ENCODE measurements at regions not wholly inside any gene's neighbourhood (a gene's known extent, or its start where the extent isn't known, plus 50 kb on each side); places are given as distances from the start of the nearest gene placed in this dataset.

DNA sequence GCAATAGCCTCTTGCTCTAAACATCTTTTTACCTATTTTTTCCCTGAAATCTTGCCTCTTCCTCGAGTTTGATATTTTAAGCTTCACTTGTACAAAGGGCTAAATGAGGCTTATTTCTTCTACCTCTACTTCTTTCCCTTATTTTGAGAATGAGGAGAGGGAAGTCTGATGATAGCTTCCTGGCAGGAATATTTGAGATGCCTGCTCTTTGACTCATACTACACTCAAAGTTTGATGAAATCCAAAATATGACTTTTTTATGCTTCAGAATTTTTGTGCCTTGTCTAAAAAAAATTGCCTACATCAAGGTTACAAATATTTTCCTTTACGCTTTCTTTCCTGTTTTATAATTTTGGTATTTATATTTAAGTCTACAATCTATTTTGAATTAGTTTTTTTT is 624.4 kb upstream of the PLXNA2 start:
- no peaks in the 10 kb centered on the region for H3K4me1 ChIP-seq
- no peak overlapping the region for H3K4me3 ChIP-seq
- no peaks in the 10 kb centered on the region for H3K27me3 ChIP-seq
- no peaks in the 10 kb centered on the region for H3K36me3 ChIP-seq
- H3K27ac ChIP-seq, result no peak overlapping the region
- ATAC-seq (no peak), DNase-seq (no peak)
- 36 to 79% methylated on average over 2 of the region's 2 CpGs for WGBS, 2 donors
- intact Hi-C loops (cut with DNase I), result no loop called here
- peaks cover 0 to 18% (median 4%) of the 10 kb centered on the region in 11 donors for H3K9me3 ChIP-seq
- TF ChIP-seq, protein P1, sequence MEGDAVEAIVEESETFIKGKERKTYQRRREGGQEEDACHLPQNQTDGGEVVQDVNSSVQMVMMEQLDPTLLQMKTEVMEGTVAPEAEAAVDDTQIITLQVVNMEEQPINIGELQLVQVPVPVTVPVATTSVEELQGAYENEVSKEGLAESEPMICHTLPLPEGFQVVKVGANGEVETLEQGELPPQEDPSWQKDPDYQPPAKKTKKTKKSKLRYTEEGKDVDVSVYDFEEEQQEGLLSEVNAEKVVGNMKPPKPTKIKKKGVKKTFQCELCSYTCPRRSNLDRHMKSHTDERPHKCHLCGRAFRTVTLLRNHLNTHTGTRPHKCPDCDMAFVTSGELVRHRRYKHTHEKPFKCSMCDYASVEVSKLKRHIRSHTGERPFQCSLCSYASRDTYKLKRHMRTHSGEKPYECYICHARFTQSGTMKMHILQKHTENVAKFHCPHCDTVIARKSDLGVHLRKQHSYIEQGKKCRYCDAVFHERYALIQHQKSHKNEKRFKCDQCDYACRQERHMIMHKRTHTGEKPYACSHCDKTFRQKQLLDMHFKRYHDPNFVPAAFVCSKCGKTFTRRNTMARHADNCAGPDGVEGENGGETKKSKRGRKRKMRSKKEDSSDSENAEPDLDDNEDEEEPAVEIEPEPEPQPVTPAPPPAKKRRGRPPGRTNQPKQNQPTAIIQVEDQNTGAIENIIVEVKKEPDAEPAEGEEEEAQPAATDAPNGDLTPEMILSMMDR (IDR thresholded peaks at IDR 0.05), result no peak

DNA sequence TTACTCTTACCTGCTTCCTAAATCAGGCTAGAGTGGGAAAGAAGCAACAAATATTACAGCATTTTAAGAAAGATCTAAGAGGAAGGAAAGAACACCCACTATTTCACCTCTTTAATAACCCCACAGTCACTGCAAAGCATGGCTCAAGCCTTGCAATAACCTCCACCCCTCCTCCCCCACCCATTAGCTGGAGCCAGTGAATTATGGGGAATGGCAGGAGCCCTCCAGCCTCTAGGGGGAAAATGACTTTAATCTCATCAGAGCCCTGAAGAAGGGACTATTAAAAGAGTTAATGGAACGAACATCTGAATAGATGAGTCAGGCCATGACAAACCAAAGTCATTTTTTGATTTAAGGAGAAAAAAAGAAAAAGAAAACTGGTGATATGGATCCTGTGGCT is 630.7 kb upstream of the PLXNA2 start:
- no peak for ATAC-seq
- Histone ChIP-seq H3K36me3 (no peaks in the 10 kb centered on the region), H3K4me3 (no peak overlapping the region), H3K4me1 (no peaks in the 10 kb centered on the region), H3K9me3 (peaks cover 0 to 19% (median 4%) of the 10 kb centered on the region in 11 donors), H3K27me3 (no peaks in the 10 kb centered on the region), H3K27ac (no peak overlapping the region)
- TF ChIP-seq, protein P1 (IDR thresholded peaks at IDR 0.05), result no peak
- intact Hi-C loops (cut with DNase I), result no loop called here
- DNase-seq, result no peak
- WGBS, 2 donors, result 74 to 88% methylated on average over 1 of the region's 1 CpG

DNA sequence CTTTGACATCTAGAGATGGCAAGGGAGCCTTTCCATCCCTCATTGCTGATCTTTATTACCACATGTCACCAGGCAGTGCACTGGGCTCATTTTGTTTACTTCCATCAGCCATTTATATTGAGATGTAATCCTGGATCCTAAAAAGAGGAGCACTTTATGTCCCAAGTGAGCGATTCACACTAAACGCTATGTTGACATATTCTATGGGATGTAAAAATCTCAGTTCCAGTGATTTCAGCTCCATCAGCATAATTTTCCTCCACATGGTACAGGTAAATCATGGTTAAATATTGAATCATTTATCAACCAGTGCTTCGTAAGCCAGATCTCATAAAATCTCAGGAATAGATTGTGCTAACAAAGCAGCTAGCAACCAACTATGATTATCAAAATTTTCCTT is 634.8 kb upstream of the PLXNA2 start:
- intact Hi-C loops (cut with DNase I), result no loop called here
- no peak for DNase-seq
- H3K27me3 ChIP-seq, result no peaks in the 10 kb centered on the region
- H3K4me3 ChIP-seq, result no peak overlapping the region
- no peaks in the 10 kb centered on the region for H3K36me3 ChIP-seq
- no peak for ATAC-seq
- TF ChIP-seq, protein P1 (IDR thresholded peaks at IDR 0.05), result no peak
- no peaks in the 10 kb centered on the region for H3K9me3 ChIP-seq
- no peaks in the 10 kb centered on the region for H3K4me1 ChIP-seq
- 63 to 98% methylated on average over 3 of the region's 3 CpGs for WGBS, 2 donors
- no peak overlapping the region for H3K27ac ChIP-seq

DNA sequence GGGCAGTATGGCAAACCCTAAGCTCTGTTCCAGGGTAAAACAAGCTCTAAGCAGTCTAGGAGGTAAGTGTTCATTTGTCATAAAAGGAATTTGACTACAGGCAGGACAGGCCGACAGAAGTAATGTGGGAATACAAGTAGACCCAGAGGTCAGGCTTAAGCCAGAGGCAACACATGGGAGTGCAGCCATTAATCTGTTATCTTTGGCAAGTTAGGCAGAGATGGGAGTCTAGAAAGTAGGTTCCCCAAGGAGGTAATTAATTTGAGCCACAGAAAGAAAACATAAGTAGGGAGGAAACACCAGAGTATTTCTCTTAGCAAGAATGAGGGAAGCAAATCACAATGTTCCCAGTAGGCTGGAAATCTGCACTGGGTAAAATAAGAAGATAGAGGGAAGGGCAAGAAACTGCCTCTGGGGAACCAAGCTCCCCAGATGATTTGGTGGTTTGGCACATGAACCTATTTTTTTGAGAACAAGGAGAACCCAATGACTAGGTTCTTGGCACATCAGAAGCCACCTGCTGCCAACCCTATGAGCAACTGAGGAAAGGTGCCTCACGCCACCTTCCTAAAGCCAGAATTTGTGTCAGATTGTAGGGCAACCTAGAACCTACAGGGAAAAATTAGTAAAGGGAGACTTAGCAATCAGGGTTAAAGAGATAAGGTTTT is 636.4 kb upstream of the PLXNA2 start:
- WGBS, 2 donors, result 54 to 71% methylated on average over 2 of the region's 2 CpGs

More for the DNA sequence above, 636.4 kb upstream of the PLXNA2 start:
- Histone ChIP-seq H3K4me1 (no peaks in the 10 kb centered on the region), H3K4me3 (no peak overlapping the region), H3K27ac (no peak overlapping the region), H3K27me3 (no peaks in the 10 kb centered on the region), H3K9me3 (no peaks in the 10 kb centered on the region), H3K36me3 (no peaks in the 10 kb centered on the region)
- no peak for ATAC-seq
- intact Hi-C loops (cut with DNase I), result no loop called here
- DNase-seq, result no peak
- TF ChIP-seq, protein P1 (IDR thresholded peaks at IDR 0.05), result no peak

All from heart right ventricle (tissue), 16 donors.